DOHH2 (cell line): ENCODE measurements at regions not wholly inside any gene's neighbourhood (a gene's known extent, or its start where the extent isn't known, plus 50 kb on each side); places are given as distances from the start of the nearest gene placed in this dataset.

Experiments
- H3F3A ChIP-seq: fragments of 200-600 bp; sonication (generic), shearing (Covaris generic); 2 replicates; pipeline ENCODE4 v1.6.0; 2016; ENCODE audit warnings: antibody characterized with exemption, mild to moderate bottlenecking; ENCODE audit not compliant: control insufficient read depth, insufficient read depth
- H3K27ac ChIP-seq: fragments of 200-600 bp; sonication (generic); 2 replicates; pipeline ENCODE4 v1.5.1; 2014; ENCODE audit warnings: low read depth, mild to moderate bottlenecking, low read length, moderate library complexity
- H3K27me3 ChIP-seq: fragments of 200-600 bp; sonication (generic); 2 replicates; pipeline ENCODE4 v1.6.1; 2014; ENCODE audit warnings: mild to moderate bottlenecking, low read length, mixed read lengths; ENCODE audit not compliant: control insufficient read depth
- H3K36me3 ChIP-seq: fragments of 200-600 bp; sonication (generic); 2 replicates; pipeline ENCODE4 v1.6.1; 2014; ENCODE audit warnings: mild to moderate bottlenecking, low read length, moderate library complexity, mixed read lengths; ENCODE audit not compliant: control insufficient read depth
- H3K4me1 ChIP-seq: fragments of 200-600 bp; sonication (generic); 2 replicates; pipeline ENCODE4 v1.6.1; 2014; ENCODE audit warnings: mild to moderate bottlenecking, low read length, mixed read lengths; ENCODE audit not compliant: control insufficient read depth
- H3K4me2 ChIP-seq: fragments of 200-600 bp; sonication (generic); 2 replicates; pipeline ENCODE4 v1.6.0; 2014; ENCODE audit warnings: mild to moderate bottlenecking, low read length, moderate library complexity
- H3K4me3 ChIP-seq: fragments of 200-600 bp; sonication (generic); 2 replicates; pipeline ENCODE4 v1.5.1; 2014; ENCODE audit warnings: mild to moderate bottlenecking, low read length, mixed read lengths
- H3K79me2 ChIP-seq: fragments of 200-600 bp; sonication (generic); 2 replicates; pipeline ENCODE4 v1.6.1; 2014; ENCODE audit warnings: mild to moderate bottlenecking, low read length, mixed read lengths; ENCODE audit not compliant: control insufficient read depth
- H3K9me2 ChIP-seq: fragments of 200-600 bp; sonication (generic); replicated peaks from 2 replicates; pipeline ENCODE4 v1.6.1; 2014; ENCODE audit warnings: mild to moderate bottlenecking, low read length, mixed read lengths; ENCODE audit not compliant: control insufficient read depth
- H3K9me3 ChIP-seq: fragments of 200-600 bp; sonication (generic); 2 replicates; pipeline ENCODE4 v1.6.1; 2014; ENCODE audit warnings: antibody characterized with exemption, low read length, mixed read lengths; ENCODE audit not compliant: control insufficient read depth, insufficient read depth
- H4K20me1 ChIP-seq: fragments of 200-600 bp; sonication (generic); 2 replicates; pipeline ENCODE4 v1.6.0; 2014; ENCODE audit warnings: low read depth, mild to moderate bottlenecking, antibody characterized with exemption, low read length, moderate library complexity; ENCODE audit not compliant: control insufficient read depth, insufficient read depth
- EZH2phosphoT487 ChIP-seq: fragments of 200-600 bp; sonication (generic); IDR thresholded peaks from 2 replicates; pipeline ENCODE4 v1.6.1; 2017; ENCODE audit warnings: borderline replicate concordance, mild to moderate bottlenecking, antibody characterized with exemption, low read length, moderate library complexity, mixed read lengths
- TF ChIP-seq, protein P1 (sequence below): fragments of 200-600 bp; sonication (generic); IDR thresholded peaks from one replicate; pipeline ENCODE4 v1.5.1; 2014; ENCODE audit warnings: antibody characterized with exemption, mild to moderate bottlenecking, low read depth, low read length; ENCODE audit not compliant: poor library complexity, severe bottlenecking

DNA sequence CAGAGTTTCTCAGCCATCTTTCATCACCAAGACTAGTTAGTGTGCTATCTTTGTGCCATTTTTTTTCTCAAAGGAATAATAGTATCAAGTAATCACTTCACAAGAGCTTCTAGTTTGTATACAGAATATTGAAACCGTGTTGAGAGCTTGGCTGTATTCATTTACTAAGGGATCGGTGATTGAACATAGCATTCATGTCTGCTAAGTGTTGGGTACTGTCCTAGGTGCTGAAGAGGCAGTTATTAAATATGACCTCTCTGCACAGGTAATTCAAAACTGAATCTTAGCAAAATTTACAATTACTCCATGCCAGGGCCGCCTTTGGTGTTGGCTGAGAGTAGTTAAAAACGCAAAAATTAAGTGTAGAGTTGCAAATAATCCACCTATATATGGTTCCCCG lies 355.3 kb upstream of the RORA start:
- no peaks in the 10 kb centered on the region for H4K20me1 ChIP-seq
- H3K9me3 ChIP-seq: no peaks in the 10 kb centered on the region
- TF ChIP-seq EZH2phosphoT487: no peak
- TF ChIP-seq, protein P1, sequence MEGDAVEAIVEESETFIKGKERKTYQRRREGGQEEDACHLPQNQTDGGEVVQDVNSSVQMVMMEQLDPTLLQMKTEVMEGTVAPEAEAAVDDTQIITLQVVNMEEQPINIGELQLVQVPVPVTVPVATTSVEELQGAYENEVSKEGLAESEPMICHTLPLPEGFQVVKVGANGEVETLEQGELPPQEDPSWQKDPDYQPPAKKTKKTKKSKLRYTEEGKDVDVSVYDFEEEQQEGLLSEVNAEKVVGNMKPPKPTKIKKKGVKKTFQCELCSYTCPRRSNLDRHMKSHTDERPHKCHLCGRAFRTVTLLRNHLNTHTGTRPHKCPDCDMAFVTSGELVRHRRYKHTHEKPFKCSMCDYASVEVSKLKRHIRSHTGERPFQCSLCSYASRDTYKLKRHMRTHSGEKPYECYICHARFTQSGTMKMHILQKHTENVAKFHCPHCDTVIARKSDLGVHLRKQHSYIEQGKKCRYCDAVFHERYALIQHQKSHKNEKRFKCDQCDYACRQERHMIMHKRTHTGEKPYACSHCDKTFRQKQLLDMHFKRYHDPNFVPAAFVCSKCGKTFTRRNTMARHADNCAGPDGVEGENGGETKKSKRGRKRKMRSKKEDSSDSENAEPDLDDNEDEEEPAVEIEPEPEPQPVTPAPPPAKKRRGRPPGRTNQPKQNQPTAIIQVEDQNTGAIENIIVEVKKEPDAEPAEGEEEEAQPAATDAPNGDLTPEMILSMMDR: no peak
- H3K9me2 ChIP-seq: no peaks in the 10 kb centered on the region
- H3K4me2 ChIP-seq: no peak overlapping the region
- H3K27me3 ChIP-seq: no peaks in the 10 kb centered on the region
- no peaks in the 10 kb centered on the region for H3K79me2 ChIP-seq
- no peaks in the 10 kb centered on the region for H3K4me1 ChIP-seq
- no peak overlapping the region for H3K4me3 ChIP-seq
- no peaks in the 10 kb centered on the region for H3K36me3 ChIP-seq
- H3K27ac ChIP-seq: no peak overlapping the region
- H3F3A ChIP-seq: no peaks in the 10 kb centered on the region

DNA sequence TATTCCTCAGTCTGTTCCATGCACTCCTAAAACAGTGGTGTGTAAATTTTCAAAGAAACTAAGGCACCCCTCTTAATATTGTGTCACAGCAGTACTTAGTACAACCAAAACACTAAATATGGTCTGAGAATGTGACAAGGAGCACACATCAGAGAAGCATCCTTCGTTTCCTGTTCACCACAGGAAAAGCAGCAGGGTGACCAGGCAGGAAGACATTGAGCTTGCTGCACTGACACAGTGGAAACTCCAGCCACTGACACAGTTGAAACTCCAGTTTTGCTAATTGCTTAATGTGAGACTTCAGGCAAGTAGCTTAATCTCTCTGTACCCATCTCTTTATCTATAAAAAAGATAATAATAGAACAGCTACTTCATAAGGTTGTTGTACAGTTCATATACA lies 353.0 kb upstream of the RORA start:
- Histone ChIP-seq H3K4me3 (no peak overlapping the region), H4K20me1 (no peaks in the 10 kb centered on the region), H3F3A (no peaks in the 10 kb centered on the region), H3K79me2 (no peaks in the 10 kb centered on the region), H3K9me2 (no peaks in the 10 kb centered on the region), H3K4me1 (no peaks in the 10 kb centered on the region), H3K27me3 (no peaks in the 10 kb centered on the region), H3K27ac (no peak overlapping the region), H3K36me3 (no peaks in the 10 kb centered on the region), H3K9me3 (no peaks in the 10 kb centered on the region), H3K4me2 (no peak overlapping the region)
- TF ChIP-seq, protein P1: no peak
- TF ChIP-seq EZH2phosphoT487: no peak

DNA sequence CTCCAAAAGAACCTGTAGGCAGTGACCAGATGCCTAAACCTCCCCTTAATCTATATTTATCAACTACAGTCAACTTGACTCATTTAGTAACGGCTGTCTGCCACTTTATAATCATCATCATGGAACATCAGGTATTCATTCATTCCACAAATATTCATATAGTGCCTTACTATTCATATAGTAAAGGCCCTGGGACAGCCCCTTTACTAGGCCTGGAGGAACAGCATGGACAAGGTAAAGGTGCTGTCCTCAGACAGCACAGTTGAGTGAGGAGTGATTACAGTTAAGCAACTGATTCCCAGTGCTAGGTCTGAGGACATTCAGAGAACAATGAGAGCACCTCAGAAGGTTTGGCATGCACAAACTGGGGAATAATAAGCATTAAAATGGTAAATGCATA lies 346.5 kb upstream of the RORA start:
- no peak overlapping the region for H3K27ac ChIP-seq
- no peak overlapping the region for H3K4me2 ChIP-seq
- TF ChIP-seq EZH2phosphoT487: no peak
- TF ChIP-seq, protein P1: no peak

DNA sequence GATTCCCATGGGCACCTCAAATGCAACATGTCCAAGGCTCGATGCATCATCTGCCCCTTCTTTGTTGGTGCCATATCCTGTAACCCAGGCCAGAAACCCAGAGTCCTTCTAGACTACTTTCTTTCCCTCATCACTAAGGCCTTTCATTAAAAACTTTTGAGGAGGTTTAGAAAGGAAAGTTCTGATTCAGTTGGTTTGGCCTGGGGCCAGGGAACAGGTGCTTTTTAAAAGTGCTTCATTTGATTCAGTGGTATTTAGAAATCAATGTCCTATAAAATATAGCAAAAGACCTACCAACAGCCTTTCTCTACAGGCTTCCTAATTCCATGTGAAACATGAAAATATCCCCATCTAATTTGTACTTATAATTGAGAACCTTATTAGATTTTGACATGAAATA lies 341.9 kb upstream of the RORA start:
- no peak for TF ChIP-seq EZH2phosphoT487
- TF ChIP-seq, protein P1: no peak

More for the DNA sequence above, 346.5 kb upstream of the RORA start:
- H3K36me3 ChIP-seq: no peaks in the 10 kb centered on the region
- H3K9me3 ChIP-seq: no peaks in the 10 kb centered on the region
- no peaks in the 10 kb centered on the region for H3K79me2 ChIP-seq
- H3K4me3 ChIP-seq: no peak overlapping the region
- no peaks in the 10 kb centered on the region for H3F3A ChIP-seq
- no peaks in the 10 kb centered on the region for H4K20me1 ChIP-seq
- H3K9me2 ChIP-seq: no peaks in the 10 kb centered on the region
- H3K27me3 ChIP-seq: no peaks in the 10 kb centered on the region
- H3K4me1 ChIP-seq: no peaks in the 10 kb centered on the region

More for the DNA sequence above, 341.9 kb upstream of the RORA start:
- Histone ChIP-seq H3K4me2 (no peak overlapping the region), H3K4me1 (no peaks in the 10 kb centered on the region), H3F3A (no peaks in the 10 kb centered on the region), H3K9me2 (no peaks in the 10 kb centered on the region), H3K79me2 (no peaks in the 10 kb centered on the region), H3K27me3 (no peaks in the 10 kb centered on the region), H3K27ac (no peak overlapping the region), H4K20me1 (no peaks in the 10 kb centered on the region), H3K9me3 (no peaks in the 10 kb centered on the region), H3K4me3 (no peak overlapping the region), H3K36me3 (no peaks in the 10 kb centered on the region)
